T-helper 1 cell (primary cell): ENCODE measurements at regions not wholly inside any gene's neighbourhood (a gene's known extent, or its start where the extent isn't known, plus 50 kb on each side); places are given as distances from the start of the nearest gene placed in this dataset.

ENCODE experiments used
- DNase-seq, 5 donors: peaks; one replicate each; pipeline ENCODE4 v3.0.0-alpha.2; 2012 to 2020

DNA sequence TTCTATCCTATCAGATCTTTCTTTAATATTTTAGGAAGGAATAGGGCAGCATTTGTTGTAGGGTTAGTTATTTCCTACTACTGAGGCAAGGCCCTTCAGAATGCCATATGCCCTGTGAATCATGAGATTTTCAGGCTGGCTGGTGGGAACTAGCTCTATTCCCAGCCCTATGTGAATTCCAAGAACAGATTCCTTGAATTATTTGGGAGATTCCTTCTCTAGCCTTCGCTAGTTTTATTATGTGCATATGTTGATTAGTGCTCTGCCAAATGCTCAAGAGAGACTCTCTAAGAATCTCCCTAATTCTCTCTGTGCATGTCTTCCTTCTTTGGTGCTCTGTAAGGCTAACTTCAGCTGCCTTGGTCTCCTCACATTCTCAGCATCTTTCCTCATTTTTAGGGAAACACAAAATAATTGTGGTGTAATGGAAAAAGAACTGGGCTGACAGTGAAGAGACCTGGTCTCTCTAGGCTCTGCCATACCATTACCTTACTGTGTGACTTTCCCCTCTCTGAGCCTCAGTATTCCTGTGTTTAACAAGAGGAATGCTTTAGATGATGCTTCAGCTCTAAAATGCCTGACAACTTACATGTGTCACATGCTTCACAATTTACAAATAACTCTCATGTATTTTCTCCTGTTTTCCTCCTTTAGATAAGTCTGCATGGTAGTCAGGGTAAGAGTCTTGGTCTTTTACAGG, 79.7 kb downstream of the VMA21 start:
- no peak for DNase-seq

DNA sequence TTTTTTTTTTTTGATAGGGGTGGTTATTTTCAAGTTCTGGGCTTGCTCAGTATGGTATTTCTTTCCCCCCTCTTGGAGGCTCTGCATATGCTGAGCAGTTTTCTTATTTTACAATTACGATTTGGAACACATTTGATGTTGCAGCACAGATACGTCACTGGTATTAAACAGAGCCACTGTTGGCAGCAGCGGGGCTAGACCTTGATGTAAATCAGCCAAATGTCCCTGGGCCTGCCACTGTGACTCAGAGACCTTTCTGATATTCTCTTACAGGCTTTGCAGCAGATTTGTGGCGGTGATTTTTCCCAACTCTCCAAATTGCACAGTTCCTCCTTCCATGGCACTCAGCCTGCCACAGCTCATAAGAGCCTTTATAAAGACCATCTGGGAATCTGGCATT, 81.1 kb downstream of the VMA21 start:
- DNase-seq: no peak

DNA sequence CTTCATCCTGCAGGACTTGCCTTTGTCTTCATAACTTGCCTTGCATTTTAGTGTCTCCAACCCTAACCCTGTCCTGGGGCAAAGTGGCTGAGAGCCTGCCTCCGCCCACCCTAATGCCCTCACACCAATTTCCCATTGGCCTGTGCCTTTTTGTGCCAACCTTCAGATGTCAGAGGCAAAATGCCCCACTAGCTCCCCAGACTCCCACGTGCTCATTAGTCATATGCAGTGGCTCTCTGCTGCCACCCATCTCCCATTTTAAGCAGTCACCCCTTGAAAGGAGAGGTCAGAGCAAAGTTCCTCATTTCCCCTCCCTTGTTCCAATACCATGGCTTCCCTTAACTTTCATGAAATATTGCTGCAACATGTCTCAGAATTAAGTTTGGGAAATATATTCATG, 74.8 kb upstream of the PASD1 start:
- peak in 1 of 5 donors; percentile 1 for DNase-seq

- DNase-seq: no peak
Measured at GRCh38 chrX:151505796-151506195, 57.7 kb upstream of the PASD1 start.

DNA sequence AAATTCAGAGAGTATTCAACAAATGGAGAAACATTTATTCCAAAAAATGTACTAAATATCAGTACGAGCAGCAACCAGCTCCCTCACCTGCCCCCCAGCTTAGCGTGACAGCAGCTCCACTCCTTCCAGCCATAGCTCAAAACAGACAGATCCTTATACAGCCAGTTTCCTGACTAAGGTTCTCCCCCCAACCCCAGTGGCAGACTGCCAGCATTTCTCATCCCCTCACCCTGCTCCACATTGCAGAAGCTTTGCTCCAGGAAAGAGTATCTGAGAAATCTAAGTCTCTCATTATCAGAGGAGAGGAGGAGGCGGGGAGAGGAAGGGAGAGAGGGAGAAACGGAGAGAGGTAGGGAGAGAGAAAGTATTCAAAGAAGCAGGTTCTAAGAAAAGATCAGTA, 53.3 kb upstream of the PASD1 start:
- DNase-seq: no peak

DNA sequence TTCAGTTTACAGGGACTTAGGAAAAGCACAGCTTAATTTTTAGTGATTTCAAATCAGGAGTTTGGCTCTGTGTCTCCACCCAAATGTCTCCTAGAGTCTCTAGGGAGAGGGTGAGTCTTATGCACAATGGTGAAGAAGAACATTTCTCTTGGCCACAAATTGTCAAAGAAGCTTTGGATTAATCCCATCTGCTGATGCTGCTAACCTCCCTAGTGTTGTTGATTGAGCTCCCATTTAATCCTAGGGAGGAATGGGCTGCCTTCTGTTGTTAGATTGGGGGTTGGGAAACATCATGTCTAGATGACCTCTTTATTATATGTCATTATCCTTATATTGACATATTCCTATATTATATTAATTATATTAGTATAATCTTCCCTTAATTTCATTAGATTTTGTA, 50.0 kb upstream of the PASD1 start:
- no peak for DNase-seq
